Mucosa of descending colon (tissue), 3 donors: ENCODE measurements at regions not wholly inside any gene's neighbourhood (a gene's known extent, or its start where the extent isn't known, plus 50 kb on each side); places are given as distances from the start of the nearest gene placed in this dataset.

Experiments used
- ATAC-seq: fragments of 200-7000 bp; cut with Tn5 transposase; one replicate; pipeline ENCODE4 v1.9.1; 2020; ENCODE audit warnings: mild to moderate bottlenecking, moderate library complexity
- DNase-seq, 3 donors: peaks; one replicate each; pipeline ENCODE4 v3.0.0-alpha.2; 2020
- H3K36me3 ChIP-seq: fragments of 200-600 bp; one replicate; pipeline ENCODE4 v1.8.0; 2021; ENCODE audit warnings: low read depth, mild to moderate bottlenecking
- H3K4me1 ChIP-seq: fragments of 200-600 bp; one replicate; pipeline ENCODE4 v1.8.0; 2021; ENCODE audit warnings: low read depth, mild to moderate bottlenecking
- H3K4me3 ChIP-seq: fragments of 200-600 bp; one replicate; pipeline ENCODE4 v1.8.0; 2021; ENCODE audit warnings: mild to moderate bottlenecking
- H3K9me3 ChIP-seq: fragments of 200-600 bp; one replicate; pipeline ENCODE4 v1.8.0; 2021; ENCODE audit warnings: mild to moderate bottlenecking
- CTCF ChIP-seq: fragments of 200-600 bp; IDR thresholded peaks from one replicate; pipeline ENCODE4 v1.8.0; 2022; ENCODE audit warnings: antibody characterized with exemption, mild to moderate bottlenecking
- intact Hi-C, 2 donors: fragments of 100-400 bp; cut with DNase I in 1 of 2; cut with micrococcal nuclease in 1 of 2; formaldehyde crosslinking; loops; one replicate each; pipeline versions ENCODE4 v1.11.0 to v1.11.1; 2022; cut with DNase I, micrococcal nuclease
- donor health status: DM: no; HTN: no; CAD: no; lungs with moderate emphysema.
- donor health status: DM: no; HTN: no; CAD: no.
- donor health status: DM: no; HTN: yes; CAD: no.

- TF ChIP-seq CTCF, result no peak
- Histone ChIP-seq H3K36me3 (no peaks in the 10 kb centered on the region), H3K4me3 (no peak overlapping the region), H3K9me3 (no peaks in the 10 kb centered on the region), H3K4me1 (no peaks in the 10 kb centered on the region)
- DNase-seq (no peak), ATAC-seq (no peak)
- intact Hi-C loops, result no loop called here
Observed at GRCh38 chrX:129039176-129039575, 484.1 kb downstream of the SMARCA1 start.

GRCh38 chrX:129037389-129037788 is 485.9 kb downstream of the SMARCA1 start:
- Histone ChIP-seq H3K4me1 (no peaks in the 10 kb centered on the region), H3K36me3 (no peaks in the 10 kb centered on the region), H3K4me3 (no peak overlapping the region), H3K9me3 (no peaks in the 10 kb centered on the region)
- TF ChIP-seq CTCF, result no peak
- DNase-seq (no peak), ATAC-seq (no peak)
- intact Hi-C loops, result no loop called here

GRCh38 chrX:129035180-129035579 is 488.1 kb downstream of the SMARCA1 start:
- Histone ChIP-seq H3K9me3 (no peaks in the 10 kb centered on the region), H3K4me3 (no peak overlapping the region), H3K36me3 (no peaks in the 10 kb centered on the region), H3K4me1 (no peaks in the 10 kb centered on the region)
- ATAC-seq (no peak), DNase-seq (no peak)
- TF ChIP-seq CTCF, result no peak
- intact Hi-C loops, result no loop called here

- no peaks in the 10 kb centered on the region for H3K9me3 ChIP-seq
- H3K4me3 ChIP-seq, result no peak overlapping the region
- DNase-seq (no peak), ATAC-seq (no peak)
- intact Hi-C loops, result no loop called here
- H3K4me1 ChIP-seq, result no peaks in the 10 kb centered on the region
- no peaks in the 10 kb centered on the region for H3K36me3 ChIP-seq
- TF ChIP-seq CTCF, result no peak
Observed at GRCh38 chrX:129034196-129034595, 489.1 kb downstream of the SMARCA1 start.

- no peak for TF ChIP-seq CTCF
Observed at GRCh38 chrX:129026202-129026601, 497.1 kb downstream of the SMARCA1 start.

GRCh38 chrX:129025376-129025775 is 497.9 kb downstream of the SMARCA1 start:
- intact Hi-C loops, result no loop called here
- Histone ChIP-seq H3K9me3 (no peaks in the 10 kb centered on the region), H3K36me3 (no peaks in the 10 kb centered on the region), H3K4me3 (no peak overlapping the region), H3K4me1 (no peaks in the 10 kb centered on the region)
- TF ChIP-seq CTCF, result no peak
- ATAC-seq, result no peak
- no peak for DNase-seq

More at GRCh38 chrX:129026202-129026601, 497.1 kb downstream of the SMARCA1 start:
- Histone ChIP-seq H3K9me3 (no peaks in the 10 kb centered on the region), H3K4me1 (no peaks in the 10 kb centered on the region), H3K36me3 (no peaks in the 10 kb centered on the region), H3K4me3 (no peak overlapping the region)
- DNase-seq (no peak), ATAC-seq (no peak)
- intact Hi-C loops, result no loop called here
